GM13976 (cell line): ENCODE measurements at regions not wholly inside any gene's neighbourhood (a gene's known extent, or its start where the extent isn't known, plus 50 kb on each side); places are given as distances from the start of the nearest gene placed in this dataset.
A peak's percentile ranks its signal among the peaks of the same experiment; 100 is the strongest.

Experiments
- DNase-seq: peaks from one replicate; pipeline ENCODE4 v3.0.0; 2012; ENCODE audit warnings: low spot score
- CTCF ChIP-seq: IDR thresholded peaks from 2 replicates; pipeline ENCODE4 v1.5.1; 2012; ENCODE audit warnings: borderline replicate concordance, mild to moderate bottlenecking; ENCODE audit not compliant: insufficient read depth; ENCODE audit errors: extremely low read depth, missing control alignments, control extremely low read depth
- in situ Hi-C: fragments of 300-500 bp; cut with MboI; formaldehyde crosslinking; loops from one replicate; pipeline ENCODE4 v1.12.0; 2022; ENCODE audit warnings: low sequenced_read_pairs, mixed read lengths, inconsistent platforms; ENCODE audit not compliant: unreplicated experiment

- no peak for TF ChIP-seq CTCF
- in situ Hi-C loops: no loop called here
- DNase-seq: no peak
Observed at GRCh38 chr2:2909086-2910035, 468.3 kb downstream of the EIPR1 start.

DNA sequence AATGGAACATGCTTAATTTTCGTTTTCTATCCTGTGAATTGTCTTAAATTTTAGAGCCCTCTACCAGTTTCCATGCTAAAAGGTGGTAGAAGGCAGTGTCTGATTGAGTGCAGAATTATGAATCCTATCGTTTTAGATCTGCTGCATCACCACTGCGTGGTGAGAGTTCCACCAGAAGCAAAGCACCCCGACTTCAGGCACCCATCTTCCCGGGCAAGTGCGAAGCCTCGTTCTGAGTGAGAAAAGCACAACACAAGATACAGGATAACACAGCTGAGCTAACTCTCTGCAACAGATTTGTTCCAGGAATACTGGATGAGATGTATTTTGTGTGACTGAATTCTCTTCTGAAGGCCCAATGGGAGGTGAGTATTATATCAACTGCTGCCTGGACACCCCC lies 471.5 kb downstream of the EIPR1 start:
- TF ChIP-seq CTCF: no peak
- DNase-seq: no peak
- in situ Hi-C loops: no loop called here

GRCh38 chr2:2904721-2905350 lies 472.8 kb downstream of the EIPR1 start:
- in situ Hi-C loops: no loop called here
- no peak for TF ChIP-seq CTCF
- no peak for DNase-seq

DNA sequence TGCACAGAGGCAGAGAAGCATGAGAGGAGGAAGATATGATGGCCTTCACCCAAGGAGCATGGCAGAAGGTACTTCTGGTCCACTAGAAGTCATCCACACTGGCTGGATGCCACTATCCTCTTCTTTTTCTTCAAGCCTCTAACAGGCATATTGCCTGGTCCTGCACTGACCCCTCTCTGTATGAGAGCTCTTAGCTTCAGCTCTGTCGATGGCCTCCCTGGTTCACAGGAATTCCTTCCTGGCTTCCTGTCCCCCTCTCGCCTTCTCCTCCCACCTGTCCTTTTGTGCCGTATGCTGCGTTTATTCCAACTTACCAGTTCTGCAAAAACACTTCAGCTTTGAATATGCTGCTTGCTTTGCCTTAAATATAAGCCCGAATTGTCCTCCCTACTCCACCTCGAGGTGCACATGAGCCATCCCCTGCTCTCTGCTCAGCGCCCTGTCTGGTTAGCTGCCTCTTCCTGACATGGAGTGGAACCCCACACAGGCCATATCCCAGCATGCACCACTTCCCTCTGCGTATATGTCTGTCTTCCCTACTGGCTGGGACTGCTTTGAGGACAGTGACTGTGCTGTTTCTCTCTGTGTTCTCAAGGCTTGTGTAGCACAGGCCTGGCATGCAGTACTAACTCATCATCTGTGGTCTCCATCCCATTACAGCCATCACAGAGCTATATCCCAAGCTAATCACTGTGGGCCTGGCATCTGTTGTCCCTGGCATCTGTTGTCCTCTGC lies 474.9 kb downstream of the EIPR1 start:
- in situ Hi-C loops: no loop called here
- DNase-seq: no peak
- TF ChIP-seq CTCF: no peak

GRCh38 chr2:2901384-2902345 lies 476.0 kb downstream of the EIPR1 start:
- TF ChIP-seq CTCF: no peak
- in situ Hi-C loops: no loop called here
- peak; percentile 69 for DNase-seq
